Muscle layer of colon (tissue), 2 donors: ENCODE measurements at regions not wholly inside any gene's neighbourhood (a gene's known extent, or its start where the extent isn't known, plus 50 kb on each side); places are given as distances from the start of the nearest gene placed in this dataset.
"Not testable (repeated sequence)": the region's sequence is repeated elsewhere in the genome, so short reads cannot be mapped to it uniquely, and the experiment has no call there.

Experiments
- H3K27ac ChIP-seq: one replicate; pipeline ENCODE4 v1.7.0; 2013; ENCODE audit warnings: low read depth, mild to moderate bottlenecking, low read length, moderate library complexity
- H3K27me3 ChIP-seq, 2 donors: one replicate each; pipeline ENCODE4 v1.7.0; 2013; ENCODE audit warnings: low read length in 2 of 2, mild to moderate bottlenecking in 2 of 2; ENCODE audit not compliant: insufficient read depth in 2 of 2, control insufficient read depth in 1 of 2
- H3K36me3 ChIP-seq: one replicate; pipeline ENCODE4 v1.7.0; 2013; ENCODE audit warnings: mild to moderate bottlenecking, low read length; ENCODE audit not compliant: insufficient read depth
- H3K4me1 ChIP-seq: one replicate; pipeline ENCODE4 v1.7.0; 2013; ENCODE audit warnings: mild to moderate bottlenecking, low read length; ENCODE audit not compliant: insufficient read depth
- H3K4me3 ChIP-seq, 2 donors: one replicate each; pipeline ENCODE4 v1.7.0; 2013; ENCODE audit warnings: low read length in 2 of 2, low read depth in 1 of 2, mild to moderate bottlenecking in 1 of 2, moderate library complexity in 1 of 2
- H3K9ac ChIP-seq: one replicate; pipeline ENCODE4 v1.7.0; 2013; ENCODE audit warnings: low read length
- H3K9me3 ChIP-seq: one replicate; pipeline ENCODE4 v1.7.0; 2013; ENCODE audit warnings: mild to moderate bottlenecking, low read length
- donor health status: abdominal sarcoma.
- donor health status: Adenocarcinoma of cecum.

- not testable (repeated sequence) for H3K27ac ChIP-seq, H3K9me3 ChIP-seq, H3K9ac ChIP-seq, H3K36me3 ChIP-seq, H3K27me3 ChIP-seq, H3K4me3 ChIP-seq, H3K4me1 ChIP-seq
These were observed 60.5 kb downstream of the GOLGA6L22 start for GRCh38 chr15:22519213-22519612.

GRCh38 chr15:22526537-22526936 is 67.8 kb downstream of the GOLGA6L22 start:
- H3K4me3 ChIP-seq, H3K27me3 ChIP-seq, H3K36me3 ChIP-seq, H3K27ac ChIP-seq, H3K9ac ChIP-seq, H3K9me3 ChIP-seq, H3K4me1 ChIP-seq: not testable (repeated sequence)

GRCh38 chr15:22527016-22527415 is 68.3 kb downstream of the GOLGA6L22 start:
- H3K27ac ChIP-seq, H3K4me1 ChIP-seq, H3K27me3 ChIP-seq, H3K4me3 ChIP-seq, H3K36me3 ChIP-seq, H3K9me3 ChIP-seq, H3K9ac ChIP-seq: not testable (repeated sequence)

GRCh38 chr15:22529200-22529599 is 70.5 kb downstream of the GOLGA6L22 start:
- H3K4me1 ChIP-seq, H3K9ac ChIP-seq, H3K9me3 ChIP-seq, H3K27ac ChIP-seq, H3K27me3 ChIP-seq, H3K4me3 ChIP-seq, H3K36me3 ChIP-seq: not testable (repeated sequence)

- H3K4me3 ChIP-seq, H3K4me1 ChIP-seq, H3K9me3 ChIP-seq, H3K27ac ChIP-seq, H3K27me3 ChIP-seq, H3K36me3 ChIP-seq, H3K9ac ChIP-seq: not testable (repeated sequence)
These were observed 101.0 kb downstream of the GOLGA6L22 start for GRCh38 chr15:22559701-22560100.

- not testable (repeated sequence) for H3K9me3 ChIP-seq, H3K9ac ChIP-seq, H3K27me3 ChIP-seq, H3K4me1 ChIP-seq, H3K4me3 ChIP-seq, H3K27ac ChIP-seq, H3K36me3 ChIP-seq
These were observed 103.0 kb downstream of the GOLGA6L22 start for GRCh38 chr15:22561716-22562115.

GRCh38 chr15:22566510-22566909 is 107.8 kb downstream of the GOLGA6L22 start:
- not testable (repeated sequence) for H3K27ac ChIP-seq, H3K36me3 ChIP-seq, H3K9me3 ChIP-seq, H3K9ac ChIP-seq, H3K4me1 ChIP-seq, H3K27me3 ChIP-seq, H3K4me3 ChIP-seq

GRCh38 chr15:22569486-22569885 is 110.8 kb downstream of the GOLGA6L22 start:
- not testable (repeated sequence) for H3K4me1 ChIP-seq, H3K9ac ChIP-seq, H3K9me3 ChIP-seq, H3K27ac ChIP-seq, H3K4me3 ChIP-seq, H3K36me3 ChIP-seq, H3K27me3 ChIP-seq

GRCh38 chr15:22572152-22572735 is 113.5 kb downstream of the GOLGA6L22 start:
- H3K27me3 ChIP-seq, H3K4me3 ChIP-seq, H3K4me1 ChIP-seq, H3K27ac ChIP-seq, H3K9me3 ChIP-seq, H3K36me3 ChIP-seq, H3K9ac ChIP-seq: not testable (repeated sequence)

- not testable (repeated sequence) for H3K36me3 ChIP-seq, H3K27me3 ChIP-seq, H3K9ac ChIP-seq, H3K4me3 ChIP-seq, H3K27ac ChIP-seq, H3K4me1 ChIP-seq, H3K9me3 ChIP-seq
These were observed 114.1 kb downstream of the GOLGA6L22 start for GRCh38 chr15:22572792-22573191.

GRCh38 chr15:22577828-22578227 is 119.1 kb downstream of the GOLGA6L22 start:
- not testable (repeated sequence) for H3K4me3 ChIP-seq, H3K27ac ChIP-seq, H3K36me3 ChIP-seq, H3K9ac ChIP-seq, H3K4me1 ChIP-seq, H3K9me3 ChIP-seq, H3K27me3 ChIP-seq

GRCh38 chr15:22579213-22579612 is 120.5 kb downstream of the GOLGA6L22 start:
- not testable (repeated sequence) for H3K9me3 ChIP-seq, H3K27me3 ChIP-seq, H3K9ac ChIP-seq, H3K4me1 ChIP-seq, H3K4me3 ChIP-seq, H3K36me3 ChIP-seq, H3K27ac ChIP-seq
